ENCODE measurements at regions not wholly inside any gene's neighbourhood (a gene's known extent, or its start where the extent isn't known, plus 50 kb on each side); places are given as distances from the start of the nearest gene placed in this dataset.

GRCh38 chr6:3996349-3996748, 82.6 kb downstream of the FAM217A start:
- H3K9me3 ChIP-seq, result no peaks in the 10 kb centered on the region
- peaks cover 0 to 2% (median 0%) of the 10 kb centered on the region in 6 donors for H3K4me1 ChIP-seq
- intact Hi-C loops (cut with DNase I; ENCODE audit: low total_unique reads), result no loop called here
- H3K36me3 ChIP-seq, result no peaks in the 10 kb centered on the region
- DNase-seq, result no peak
- no peak overlapping the region for H3K4me3 ChIP-seq
- H3K27me3 ChIP-seq (replicated peaks in 1 of 7), result no peaks in the 10 kb centered on the region
- TF ChIP-seq POLR2A (IDR thresholded peaks at IDR 0.05) (no peak), POLR2AphosphoS5 (IDR thresholded peaks at IDR 0.05) (no peak)
- TF ChIP-seq, protein P1, sequence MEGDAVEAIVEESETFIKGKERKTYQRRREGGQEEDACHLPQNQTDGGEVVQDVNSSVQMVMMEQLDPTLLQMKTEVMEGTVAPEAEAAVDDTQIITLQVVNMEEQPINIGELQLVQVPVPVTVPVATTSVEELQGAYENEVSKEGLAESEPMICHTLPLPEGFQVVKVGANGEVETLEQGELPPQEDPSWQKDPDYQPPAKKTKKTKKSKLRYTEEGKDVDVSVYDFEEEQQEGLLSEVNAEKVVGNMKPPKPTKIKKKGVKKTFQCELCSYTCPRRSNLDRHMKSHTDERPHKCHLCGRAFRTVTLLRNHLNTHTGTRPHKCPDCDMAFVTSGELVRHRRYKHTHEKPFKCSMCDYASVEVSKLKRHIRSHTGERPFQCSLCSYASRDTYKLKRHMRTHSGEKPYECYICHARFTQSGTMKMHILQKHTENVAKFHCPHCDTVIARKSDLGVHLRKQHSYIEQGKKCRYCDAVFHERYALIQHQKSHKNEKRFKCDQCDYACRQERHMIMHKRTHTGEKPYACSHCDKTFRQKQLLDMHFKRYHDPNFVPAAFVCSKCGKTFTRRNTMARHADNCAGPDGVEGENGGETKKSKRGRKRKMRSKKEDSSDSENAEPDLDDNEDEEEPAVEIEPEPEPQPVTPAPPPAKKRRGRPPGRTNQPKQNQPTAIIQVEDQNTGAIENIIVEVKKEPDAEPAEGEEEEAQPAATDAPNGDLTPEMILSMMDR (IDR thresholded peaks at IDR 0.05 in 8 of 11, conservative IDR thresholded peaks at IDR 0.05 in 3 of 11), result no peak
- H3K27ac ChIP-seq, result no peak overlapping the region
- WGBS, 5 donors, result 91 to 97% (median 95%) methylated on average over 4 of the region's 4 CpGs

- Histone ChIP-seq H3K27ac (no peak overlapping the region), H3K4me1 (peaks cover 0 to 3% (median 0%) of the 10 kb centered on the region in 6 donors), H3K27me3 (replicated peaks in 1 of 7) (no peaks in the 10 kb centered on the region), H3K4me3 (no peak overlapping the region), H3K36me3 (no peaks in the 10 kb centered on the region), H3K9me3 (no peaks in the 10 kb centered on the region)
- DNase-seq, result no peak
- TF ChIP-seq, protein P1 (IDR thresholded peaks at IDR 0.05 in 8 of 11, conservative IDR thresholded peaks at IDR 0.05 in 3 of 11), result no peak
- no peak for TF ChIP-seq POLR2A (IDR thresholded peaks at IDR 0.05)
- TF ChIP-seq POLR2AphosphoS5 (IDR thresholded peaks at IDR 0.05), result no peak
- intact Hi-C loops (cut with DNase I; ENCODE audit: low total_unique reads), result no loop called here
- WGBS, 5 donors, result 72 to 89% (median 80%) methylated on average over 3 of the region's 3 CpGs
Observed at GRCh38 chr6:3997177-3997770, 81.7 kb downstream of the FAM217A start.

- Histone ChIP-seq H3K4me3 (no peak overlapping the region), H3K36me3 (peaks cover 0 to 20% (median 0%) of the 10 kb centered on the region in 6 donors), H3K9me3 (no peaks in the 10 kb centered on the region), H3K27ac (no peak overlapping the region), H3K27me3 (replicated peaks in 1 of 7) (no peaks in the 10 kb centered on the region), H3K4me1 (peaks cover 0 to 6% (median 0%) of the 10 kb centered on the region in 6 donors)
- intact Hi-C loops (cut with DNase I; ENCODE audit: low total_unique reads), result no loop called here
- no peak for DNase-seq
- WGBS, 5 donors, result 87 to 95% (median 91%) methylated on average over 4 of the region's 4 CpGs
- TF ChIP-seq POLR2A (IDR thresholded peaks at IDR 0.05) (no peak), POLR2AphosphoS5 (IDR thresholded peaks at IDR 0.05) (no peak)
- TF ChIP-seq, protein P1 (IDR thresholded peaks at IDR 0.05 in 8 of 11, conservative IDR thresholded peaks at IDR 0.05 in 3 of 11), result no peak
Observed at GRCh38 chr6:3999800-4000661, 78.9 kb downstream of the FAM217A start.

DNA sequence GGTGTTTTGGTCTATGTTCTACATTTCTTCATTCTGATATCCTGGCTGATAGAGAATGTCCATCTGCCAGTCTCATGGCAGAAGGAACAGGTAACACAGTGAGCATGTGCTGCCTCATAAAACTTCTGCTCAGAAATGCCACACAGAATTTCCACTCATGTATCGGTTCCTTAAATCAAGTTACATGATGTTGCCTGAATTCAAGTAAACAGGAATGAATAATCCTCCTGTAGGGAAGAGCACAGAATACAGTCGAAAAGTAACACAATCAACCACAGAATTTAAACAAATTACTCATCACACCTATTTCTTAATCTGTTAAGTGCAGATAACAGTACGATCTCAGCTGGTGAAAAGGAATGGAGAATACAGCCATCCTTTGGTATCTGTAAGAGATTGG, 74.7 kb downstream of the FAM217A start:
- Histone ChIP-seq H3K36me3 (peaks cover 0 to 20% (median 0%) of the 10 kb centered on the region in 6 donors), H3K4me1 (peaks cover 0 to 25% (median 4%) of the 10 kb centered on the region in 6 donors), H3K4me3 (no peak overlapping the region), H3K27me3 (replicated peaks in 1 of 7) (no peaks in the 10 kb centered on the region), H3K9me3 (no peaks in the 10 kb centered on the region), H3K27ac (no peak overlapping the region)
- WGBS, 5 donors, result 59 to 88% (median 66%) methylated on average over 3 of the region's 3 CpGs
- intact Hi-C loops (cut with DNase I; ENCODE audit: low total_unique reads), result no loop called here
- TF ChIP-seq POLR2AphosphoS5 (IDR thresholded peaks at IDR 0.05), result no peak
- TF ChIP-seq, protein P1 (IDR thresholded peaks at IDR 0.05 in 8 of 11, conservative IDR thresholded peaks at IDR 0.05 in 3 of 11), result no peak
- no peak for TF ChIP-seq POLR2A (IDR thresholded peaks at IDR 0.05)
- DNase-seq, result no peak
